GM10266 (cell line): ENCODE measurements at regions not wholly inside any gene's neighbourhood (a gene's known extent, or its start where the extent isn't known, plus 50 kb on each side); places are given as distances from the start of the nearest gene placed in this dataset.

Source experiments
- DNase-seq: peaks from one replicate; pipeline ENCODE4 v3.0.0; 2012; ENCODE audit errors: extremely low spot score
- TF ChIP-seq, protein P1 (sequence below): IDR thresholded peaks from 2 replicates; pipeline ENCODE4 v1.5.1; 2012; ENCODE audit warnings: mild to moderate bottlenecking, low read depth; ENCODE audit not compliant: control insufficient read depth, insufficient read depth; ENCODE audit errors: missing control alignments

DNA sequence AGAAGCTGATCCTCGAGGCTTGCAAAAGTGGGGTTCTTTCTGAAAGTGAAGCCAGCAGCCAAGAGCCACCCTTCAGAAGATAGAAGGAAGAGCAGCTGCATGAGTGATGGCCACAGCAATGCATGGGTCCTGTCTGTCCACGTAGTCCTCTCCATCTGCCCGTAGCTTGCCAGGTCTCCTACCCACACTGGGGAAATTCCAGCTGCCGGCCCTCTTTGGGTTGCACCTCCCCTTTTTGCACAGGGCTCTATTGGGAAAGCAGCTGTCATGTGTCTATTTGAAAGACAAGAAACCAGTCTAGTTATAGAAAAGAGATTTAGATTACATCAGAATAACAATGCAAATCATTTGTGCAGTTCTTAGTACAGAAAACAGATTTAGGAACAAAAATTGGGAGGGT is 204.4 kb downstream of the GIPC2 start:
- no peak for DNase-seq
- TF ChIP-seq, protein P1, sequence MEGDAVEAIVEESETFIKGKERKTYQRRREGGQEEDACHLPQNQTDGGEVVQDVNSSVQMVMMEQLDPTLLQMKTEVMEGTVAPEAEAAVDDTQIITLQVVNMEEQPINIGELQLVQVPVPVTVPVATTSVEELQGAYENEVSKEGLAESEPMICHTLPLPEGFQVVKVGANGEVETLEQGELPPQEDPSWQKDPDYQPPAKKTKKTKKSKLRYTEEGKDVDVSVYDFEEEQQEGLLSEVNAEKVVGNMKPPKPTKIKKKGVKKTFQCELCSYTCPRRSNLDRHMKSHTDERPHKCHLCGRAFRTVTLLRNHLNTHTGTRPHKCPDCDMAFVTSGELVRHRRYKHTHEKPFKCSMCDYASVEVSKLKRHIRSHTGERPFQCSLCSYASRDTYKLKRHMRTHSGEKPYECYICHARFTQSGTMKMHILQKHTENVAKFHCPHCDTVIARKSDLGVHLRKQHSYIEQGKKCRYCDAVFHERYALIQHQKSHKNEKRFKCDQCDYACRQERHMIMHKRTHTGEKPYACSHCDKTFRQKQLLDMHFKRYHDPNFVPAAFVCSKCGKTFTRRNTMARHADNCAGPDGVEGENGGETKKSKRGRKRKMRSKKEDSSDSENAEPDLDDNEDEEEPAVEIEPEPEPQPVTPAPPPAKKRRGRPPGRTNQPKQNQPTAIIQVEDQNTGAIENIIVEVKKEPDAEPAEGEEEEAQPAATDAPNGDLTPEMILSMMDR, result no peak

DNA sequence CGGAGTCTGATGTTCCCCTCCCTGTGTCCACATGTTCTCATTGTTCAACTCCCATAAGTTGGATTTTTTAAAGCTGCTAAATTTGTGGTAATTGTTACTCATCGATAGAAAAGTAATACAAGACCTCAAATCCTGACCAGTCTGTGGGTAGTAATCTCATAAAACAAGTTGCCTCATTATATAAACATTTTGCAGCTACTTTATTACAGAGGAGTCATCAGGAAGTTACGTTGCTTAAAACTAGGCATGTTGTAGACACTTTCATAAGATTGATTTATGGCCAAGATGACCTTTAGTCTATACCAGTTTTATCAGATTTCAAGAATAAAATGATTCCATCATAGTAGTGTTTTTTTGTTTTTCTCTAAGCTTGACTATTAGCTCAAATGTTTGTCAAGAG is 208.8 kb downstream of the GIPC2 start:
- TF ChIP-seq, protein P1, result no peak
- no peak for DNase-seq

DNA sequence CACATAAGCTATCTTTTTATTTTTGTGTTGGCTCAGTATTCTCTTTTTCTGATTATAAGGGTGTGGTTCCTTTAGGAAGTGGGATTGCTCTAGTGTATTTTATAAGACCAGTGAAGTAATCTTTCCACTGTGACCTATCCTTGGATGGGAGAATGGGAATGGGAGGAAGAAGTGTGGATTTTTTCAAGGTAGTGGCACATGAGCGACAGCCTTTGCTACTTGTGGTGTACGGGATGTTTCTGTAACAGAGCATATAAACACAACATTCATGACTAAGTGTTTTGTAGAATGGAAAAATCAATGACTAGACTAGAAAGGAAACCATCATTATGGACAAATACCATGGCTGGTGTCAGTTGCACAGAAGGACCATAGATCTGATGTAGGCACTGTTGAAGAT is 209.6 kb downstream of the GIPC2 start:
- TF ChIP-seq, protein P1, result no peak
- no peak for DNase-seq

DNA sequence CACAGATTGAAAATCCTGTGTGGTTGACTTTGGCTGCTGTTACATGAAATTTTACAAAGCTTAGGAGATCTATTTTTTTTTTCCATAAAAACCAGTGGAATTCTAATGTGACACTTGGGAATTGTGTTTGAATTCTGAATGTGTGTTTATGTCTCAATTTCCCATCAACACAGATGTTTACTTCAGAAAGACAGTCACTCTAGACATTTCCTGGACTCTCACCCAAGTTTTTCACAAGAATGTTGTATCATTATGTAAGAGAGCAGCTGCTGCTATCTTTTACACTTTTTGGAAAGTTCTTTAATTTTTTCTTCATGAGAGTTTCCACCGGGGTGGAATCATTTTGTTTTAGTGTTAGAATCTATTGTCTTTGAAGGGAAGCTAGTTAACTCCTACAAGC is 210.1 kb downstream of the GIPC2 start:
- no peak for DNase-seq
- TF ChIP-seq, protein P1, result no peak

DNA sequence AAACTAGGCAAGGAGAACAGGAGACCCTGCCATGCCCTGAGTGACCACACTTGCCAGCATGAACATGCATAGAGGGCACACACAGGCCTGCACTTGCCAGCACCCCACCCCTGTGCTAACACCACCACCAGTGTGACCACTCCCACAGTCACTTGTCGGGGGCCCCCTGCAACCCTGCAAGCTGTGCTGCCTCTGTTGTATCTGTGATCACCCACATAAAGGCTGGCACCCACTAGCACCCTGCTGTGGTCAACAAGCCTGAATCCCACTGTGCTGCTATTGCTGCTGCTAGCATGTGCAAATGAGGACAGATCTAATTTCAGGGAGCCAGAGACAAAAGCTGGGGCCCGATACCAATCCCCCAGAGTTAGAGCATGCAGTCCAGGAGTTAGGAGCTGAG is 217.7 kb downstream of the GIPC2 start:
- TF ChIP-seq, protein P1, result no peak
- no peak for DNase-seq

DNA sequence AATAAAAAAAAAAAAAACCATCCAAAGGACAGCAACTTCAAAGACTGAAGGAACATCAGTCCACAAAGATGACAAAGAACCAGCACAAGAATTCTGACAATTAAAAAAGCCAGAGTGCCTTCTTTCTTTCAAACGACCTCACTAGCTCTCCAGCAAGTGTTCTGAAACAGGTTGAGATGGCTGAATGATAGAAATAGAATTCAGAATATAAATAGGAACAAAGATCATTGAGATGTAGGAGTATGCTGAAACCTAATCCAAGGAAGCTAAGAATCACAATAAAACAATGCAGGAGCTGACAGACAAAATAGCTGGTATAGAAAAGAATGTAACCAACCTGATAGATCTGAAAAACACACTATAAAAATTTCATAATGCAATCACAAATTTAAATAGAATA is 218.2 kb downstream of the GIPC2 start:
- TF ChIP-seq, protein P1, result no peak
- no peak for DNase-seq

DNA sequence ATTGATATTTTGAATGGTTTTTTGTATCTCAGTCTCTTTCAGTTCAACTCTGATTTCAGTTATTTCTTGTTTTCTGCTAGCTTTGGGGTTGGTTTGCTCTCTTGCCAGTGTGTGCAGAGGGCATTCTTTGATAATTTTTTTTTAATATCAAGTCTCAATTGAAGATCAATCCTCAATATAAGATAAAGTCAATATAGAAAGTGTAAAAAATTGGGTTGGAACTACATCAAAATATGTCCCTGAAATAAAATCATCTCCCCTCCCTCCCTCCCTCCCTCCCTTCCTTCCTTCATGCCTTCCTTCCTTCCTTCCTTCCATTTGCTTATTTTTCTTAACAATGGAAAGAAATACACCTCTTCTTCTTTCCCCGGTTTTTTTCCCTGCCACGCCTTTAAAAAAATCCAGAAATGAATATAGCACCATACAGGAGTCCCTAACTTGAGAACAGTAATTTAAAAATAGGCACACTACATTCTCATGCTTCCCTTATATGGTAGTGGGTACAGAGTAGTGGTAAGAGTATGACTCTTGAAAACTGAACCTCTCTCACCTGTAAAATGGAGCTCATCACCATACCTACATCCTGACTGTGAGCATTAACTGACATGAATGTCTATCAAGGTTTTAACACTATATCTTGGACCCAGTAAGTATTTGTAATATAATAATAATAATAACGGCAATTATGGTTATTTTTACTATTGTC is 221.9 kb downstream of the GIPC2 start:
- TF ChIP-seq, protein P1, result no peak

More for the DNA sequence above, 221.9 kb downstream of the GIPC2 start:
- DNase-seq, result no peak
